ENCODE measurements at regions not wholly inside any gene's neighbourhood (a gene's known extent, or its start where the extent isn't known, plus 50 kb on each side); places are given as distances from the start of the nearest gene placed in this dataset.
"Not testable (repeated sequence)": the region's sequence is repeated elsewhere in the genome, so short reads cannot be mapped to it uniquely, and the experiment has no call there.

- DNase-seq = no peak
Observed at GRCh38 chrX:98071331-98071730, 1187.6 kb downstream of the RPA4 start.

GRCh38 chrX:98077440-98077839, 1193.7 kb downstream of the RPA4 start:
- DNase-seq = no peak

- DNase-seq = no peak
Observed at GRCh38 chrX:98111684-98112083, 1228.0 kb downstream of the RPA4 start.

GRCh38 chrX:98114021-98114420, 1230.3 kb downstream of the RPA4 start:
- no peak for DNase-seq

GRCh38 chrX:98141466-98141865, 1257.8 kb downstream of the RPA4 start:
- DNase-seq = no peak

- no peak for DNase-seq
Observed at GRCh38 chrX:98191003-98191402, 1307.3 kb downstream of the RPA4 start.

- no peak for DNase-seq
Observed at GRCh38 chrX:98194036-98194435, 1310.3 kb downstream of the RPA4 start.

- DNase-seq = no peak
Observed at GRCh38 chrX:98203800-98204199, 1320.1 kb downstream of the RPA4 start.

GRCh38 chrX:98207947-98208346, 1324.2 kb downstream of the RPA4 start:
- no peak for DNase-seq

GRCh38 chrX:98231003-98231402, 1347.3 kb downstream of the RPA4 start:
- DNase-seq = no peak

GRCh38 chrX:98240061-98240460, 1356.4 kb downstream of the RPA4 start:
- DNase-seq = not testable (repeated sequence)

- DNase-seq = no peak
Observed at GRCh38 chrX:98263135-98263534, 1379.4 kb downstream of the RPA4 start.

- no peak for DNase-seq
Observed at GRCh38 chrX:98289726-98290125, 1406.0 kb downstream of the RPA4 start.

GRCh38 chrX:98294310-98294709, 1410.6 kb downstream of the RPA4 start:
- no peak for DNase-seq

- DNase-seq = no peak
Observed at GRCh38 chrX:98296129-98296528, 1412.4 kb downstream of the RPA4 start.

GRCh38 chrX:98299785-98300184, 1416.1 kb downstream of the RPA4 start:
- no peak for DNase-seq

GRCh38 chrX:98300536-98300935, 1416.8 kb downstream of the RPA4 start:
- DNase-seq = not testable (repeated sequence)

GRCh38 chrX:98331407-98331806, 1447.7 kb downstream of the RPA4 start:
- no peak for DNase-seq

- DNase-seq = no peak
Observed at GRCh38 chrX:98338544-98338943, 1454.8 kb downstream of the RPA4 start.

- DNase-seq = no peak
Observed at GRCh38 chrX:98350940-98351339, 1467.2 kb downstream of the RPA4 start.

- DNase-seq = no peak
Observed at GRCh38 chrX:98357146-98357545, 1473.4 kb downstream of the RPA4 start.

GRCh38 chrX:98362630-98363029, 1478.9 kb downstream of the RPA4 start:
- no peak for DNase-seq

GRCh38 chrX:98371994-98372393, 1488.3 kb downstream of the RPA4 start:
- no peak for DNase-seq

- no peak for DNase-seq
Observed at GRCh38 chrX:98379134-98379533, 1495.4 kb downstream of the RPA4 start.

- no peak for DNase-seq
Observed at GRCh38 chrX:98380106-98380505, 1496.4 kb downstream of the RPA4 start.

- no peak for DNase-seq
Observed at GRCh38 chrX:98380556-98380955, 1496.8 kb downstream of the RPA4 start.

Data from NCI-H510A (cell line).